ENCODE measurements at regions not wholly inside any gene's neighbourhood (a gene's known extent, or its start where the extent isn't known, plus 50 kb on each side); places are given as distances from the start of the nearest gene placed in this dataset.
A peak's percentile ranks its signal among the peaks of the same experiment; 100 is the strongest.

- H3K27ac ChIP-seq: peak within 1 kb of the TSS; percentile 99 to 100
- no peaks in the 10 kb centered on the region for H3K27me3 ChIP-seq
- H3K4me1 ChIP-seq: peaks cover 0 to 23% (median 12%) of the 10 kb centered on the region in 4 donors
- no peaks in the 10 kb centered on the region for H3K36me3 ChIP-seq
- intact Hi-C loops (cut with DNase I; ENCODE audit: low total_unique reads): loop anchor here (2.0 to 5.0 kb wide), 3 partner anchors 39 to 432 kb away; no protein-coding TSS in a partner anchor
- peak within 1 kb of the TSS; percentile 91 to 98 for H3K4me3 ChIP-seq
- DNase-seq: peak; percentile 96 to 99
- peak; percentile 4 to 20 for TF ChIP-seq CTCF (IDR thresholded peaks at IDR 0.05)
- H3K9me3 ChIP-seq: no peaks in the 10 kb centered on the region
Observed at GRCh38 chr14:71320107-71320733, 413.0 kb downstream of the PCNX1 start, which contains the start of gene SIPA1L1. Gene SIPA1L1 (plus strand): TSS chr14:71320476.

- H3K27me3 ChIP-seq: no peaks in the 10 kb centered on the region
- peak; percentile 40 to 79 for DNase-seq
- H3K4me1 ChIP-seq: peaks cover 0 to 30% (median 17%) of the 10 kb centered on the region in 4 donors
- H3K36me3 ChIP-seq: no peaks in the 10 kb centered on the region
- TF ChIP-seq CTCF (IDR thresholded peaks at IDR 0.05): no peak
- H3K9me3 ChIP-seq: no peaks in the 10 kb centered on the region
- H3K27ac ChIP-seq: peak overlapping the region; percentile 99 to 100
- intact Hi-C loops (cut with DNase I; ENCODE audit: low total_unique reads): loop anchor here (2.0 to 5.0 kb wide), 3 partner anchors 38 to 431 kb away; no protein-coding TSS in a partner anchor
- peak overlapping the region; percentile 91 to 98 for H3K4me3 ChIP-seq
Observed at GRCh38 chr14:71320734-71321573, 413.7 kb downstream of the PCNX1 start.

GRCh38 chr14:71321574-71322315, 414.5 kb downstream of the PCNX1 start:
- Histone ChIP-seq H3K9me3 (no peaks in the 10 kb centered on the region), H3K27me3 (no peaks in the 10 kb centered on the region), H3K4me3 (peak overlapping the region; percentile 91 to 98), H3K27ac (peak overlapping the region; percentile 99 to 100), H3K4me1 (peaks cover 0 to 34% (median 17%) of the 10 kb centered on the region in 4 donors), H3K36me3 (no peaks in the 10 kb centered on the region)
- DNase-seq: no peak
- no peak for TF ChIP-seq CTCF (IDR thresholded peaks at IDR 0.05)
- intact Hi-C loops (cut with DNase I; ENCODE audit: low total_unique reads): loop anchor here (2.0 to 5.0 kb wide), 3 partner anchors 37 to 431 kb away; no protein-coding TSS in a partner anchor

GRCh38 chr14:71322655-71323250, 415.5 kb downstream of the PCNX1 start:
- Histone ChIP-seq H3K27ac (peak overlapping the region; percentile 99 to 100), H3K36me3 (no peaks in the 10 kb centered on the region), H3K27me3 (no peaks in the 10 kb centered on the region), H3K9me3 (no peaks in the 10 kb centered on the region), H3K4me3 (peak overlapping the region; percentile 91 to 98), H3K4me1 (peaks cover 0 to 41% (median 17%) of the 10 kb centered on the region in 4 donors)
- peak; percentile 55 to 60 for TF ChIP-seq CTCF (IDR thresholded peaks at IDR 0.05)
- no peak for DNase-seq
- intact Hi-C loops (cut with DNase I; ENCODE audit: low total_unique reads): loop anchor here (5.0 kb wide), 2 partner anchors 400 to 430 kb away; no protein-coding TSS in a partner anchor

Data from tibial artery (tissue), 4 donors.